HG03442 (cell line): ENCODE measurements at regions not wholly inside any gene's neighbourhood (a gene's known extent, or its start where the extent isn't known, plus 50 kb on each side); places are given as distances from the start of the nearest gene placed in this dataset.

Experiments
- ATAC-seq: cut with Tn5 transposase; IDR thresholded peaks from one replicate; pipeline ENCODE4 v1.9.1; 2021; ENCODE audit warnings: mild to moderate bottlenecking, moderate library complexity; ENCODE audit not compliant: unreplicated experiment

- ATAC-seq: no peak
Observed at GRCh38 chr12:132439333-132439904, 50.5 kb upstream of the FBRSL1 start.

DNA sequence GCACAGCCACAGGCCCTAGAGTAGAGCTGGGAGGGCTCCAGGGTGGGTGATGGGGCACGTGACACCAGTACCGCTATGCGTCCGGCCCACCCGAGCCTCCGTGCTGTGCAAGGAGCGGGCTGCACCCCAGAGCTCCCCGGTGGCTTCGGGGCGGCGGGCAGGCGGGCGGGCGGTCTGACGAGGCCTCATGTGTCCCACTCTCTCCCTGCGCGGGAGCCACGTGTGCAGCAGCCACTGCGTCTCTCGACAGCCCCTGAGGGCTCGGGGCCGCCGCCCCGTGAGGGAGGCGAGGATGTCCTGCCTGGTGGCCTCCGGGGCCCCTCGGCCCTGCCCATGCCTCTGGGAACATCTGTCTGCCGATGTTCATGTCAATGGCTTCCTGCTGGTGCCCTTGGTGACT lies 51.2 kb upstream of the FBRSL1 start:
- no peak for ATAC-seq

DNA sequence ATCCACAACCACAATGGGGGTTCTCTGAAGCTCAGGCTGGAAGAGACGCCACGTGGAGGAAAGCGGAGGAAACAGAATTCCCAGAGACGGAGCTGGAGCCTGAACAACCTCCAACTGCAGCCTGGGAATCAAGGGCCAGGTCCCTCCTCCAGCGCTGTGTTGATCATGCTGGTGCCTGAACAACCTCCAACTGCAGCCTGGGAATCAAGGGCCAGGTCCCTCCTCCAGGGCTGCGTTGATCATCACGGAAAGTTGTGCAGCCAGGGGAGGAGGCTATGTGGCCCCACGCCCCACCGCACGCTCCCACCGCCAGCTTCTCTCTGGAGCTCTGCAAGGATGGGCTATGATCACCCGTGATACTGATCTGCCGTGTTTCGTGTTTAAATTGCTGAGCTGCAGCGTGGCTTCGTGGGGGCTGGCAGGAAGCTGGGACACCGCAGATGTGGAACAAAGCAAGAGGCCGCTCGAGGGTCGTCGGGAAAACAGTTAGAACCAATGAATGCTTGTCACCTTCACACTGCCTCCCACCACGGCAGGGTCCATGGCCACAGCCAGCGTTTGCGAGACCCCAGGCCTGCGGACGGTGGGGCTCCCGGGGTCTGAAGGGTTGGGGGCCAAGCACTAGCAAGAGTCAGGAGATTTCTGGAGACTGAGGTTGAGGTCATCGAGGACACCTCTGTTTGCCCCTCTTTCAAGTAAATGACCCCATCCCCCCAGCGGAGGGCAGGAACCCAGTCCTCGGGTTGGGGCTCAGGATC lies 51.8 kb upstream of the FBRSL1 start:
- no peak for ATAC-seq

- no peak for ATAC-seq
Observed at GRCh38 chr12:132437252-132437932, 52.6 kb upstream of the FBRSL1 start.

DNA sequence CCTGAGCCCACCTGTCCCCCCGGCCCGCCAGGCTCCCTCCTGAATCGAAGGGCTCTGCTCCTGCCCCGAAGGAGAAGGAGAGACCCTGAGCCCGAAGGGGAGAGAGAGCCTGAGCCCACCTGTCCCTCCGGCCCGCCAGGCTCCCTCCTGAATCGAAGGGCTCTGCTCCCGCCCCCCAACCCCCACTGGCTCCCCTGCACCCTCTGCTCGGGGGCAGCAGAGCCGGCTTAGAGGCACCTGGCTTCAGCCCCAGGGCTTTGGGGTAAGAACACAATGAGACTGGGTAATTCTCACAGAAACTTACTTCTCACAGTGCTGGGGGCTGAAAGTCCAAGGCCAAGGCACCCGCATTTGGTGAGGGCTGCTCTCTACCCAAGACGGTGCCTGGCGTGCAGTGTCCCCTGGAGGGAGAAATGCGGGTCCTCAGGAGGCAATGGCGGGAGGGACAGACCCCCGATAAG lies 53.1 kb upstream of the FBRSL1 start:
- no peak for ATAC-seq

DNA sequence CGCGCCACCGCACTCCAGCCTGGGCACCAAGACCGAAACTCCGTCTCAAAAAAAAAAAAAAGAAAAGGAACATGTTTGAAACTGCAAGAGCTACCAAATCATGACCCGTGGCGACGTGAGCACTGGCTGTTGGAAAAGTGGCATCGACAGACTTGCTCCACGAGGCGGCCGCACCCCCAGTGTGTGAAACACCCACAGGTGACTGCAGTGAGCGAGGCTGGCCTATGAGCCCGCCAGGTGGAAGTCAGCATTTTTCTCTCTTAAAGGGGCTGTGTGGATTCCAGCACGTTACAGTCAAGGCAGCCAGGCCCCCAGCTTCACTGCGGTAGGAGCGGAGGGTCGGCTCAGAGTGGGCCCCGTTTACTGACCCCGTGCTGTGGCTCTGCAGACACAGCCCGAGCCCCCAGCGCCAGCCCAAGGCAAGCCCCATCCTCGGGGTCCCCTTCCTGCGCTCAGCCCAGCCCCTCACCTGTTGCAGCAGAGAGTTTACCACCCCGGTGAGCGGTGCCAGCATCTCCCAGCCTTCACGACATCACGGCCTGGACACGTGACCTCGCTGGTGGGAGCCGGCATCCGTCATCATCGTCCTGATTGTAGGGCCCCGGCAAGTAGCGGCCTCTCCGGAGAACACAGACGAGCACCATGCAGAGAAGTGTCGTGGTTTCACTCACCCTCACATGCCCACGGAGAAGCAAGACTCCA lies 54.3 kb upstream of the FBRSL1 start:
- no peak for ATAC-seq

- no peak for ATAC-seq
Observed at GRCh38 chr12:132433641-132434395, 56.1 kb upstream of the FBRSL1 start.

DNA sequence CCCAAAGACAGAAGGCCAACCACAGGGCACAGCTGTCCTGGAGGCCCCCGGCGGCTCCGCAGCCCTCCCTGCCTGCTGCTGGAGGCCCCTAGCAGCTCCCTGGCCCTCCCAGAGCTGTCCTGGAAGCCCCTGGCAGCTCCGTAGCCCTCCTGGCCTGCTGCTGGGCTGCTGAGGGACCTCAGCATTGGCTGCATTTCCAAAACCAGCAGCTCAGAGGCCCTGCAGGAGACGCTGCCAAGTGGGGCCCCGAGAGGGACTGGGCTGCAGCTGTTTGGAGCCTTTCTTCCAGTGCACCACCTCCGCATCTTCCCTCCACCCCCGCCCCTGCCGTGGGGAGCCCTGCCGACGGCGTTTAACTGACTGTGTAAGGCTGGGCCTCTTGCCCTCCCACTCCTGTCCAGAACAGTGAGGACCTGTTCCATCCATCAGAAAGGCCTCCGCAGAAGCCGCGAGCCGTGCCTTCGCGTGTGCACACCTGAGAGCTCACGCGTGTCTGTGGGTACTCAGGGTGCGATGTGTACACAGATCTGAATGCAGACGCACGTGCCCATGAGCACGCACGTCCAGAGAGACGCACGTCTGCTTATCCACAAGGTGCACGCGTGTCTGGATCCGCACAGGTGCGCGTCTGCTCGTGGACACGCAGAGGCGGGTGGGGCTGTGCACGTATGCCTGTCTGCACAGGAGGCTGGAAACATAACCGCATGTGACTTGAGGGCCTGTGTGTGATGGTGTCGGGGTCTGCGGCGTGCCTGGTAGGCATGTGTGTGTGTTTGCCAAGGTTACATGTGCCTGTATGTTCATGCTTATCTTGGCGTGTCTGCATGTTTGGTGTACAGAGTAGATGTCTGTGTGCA lies 57.0 kb upstream of the FBRSL1 start:
- no peak for ATAC-seq

GRCh38 chr12:132432126-132432705 lies 57.7 kb upstream of the FBRSL1 start:
- ATAC-seq: no peak

- ATAC-seq: no peak
Observed at GRCh38 chr12:132430838-132431774, 58.8 kb upstream of the FBRSL1 start.

GRCh38 chr12:132429946-132430643 lies 59.9 kb upstream of the FBRSL1 start:
- ATAC-seq: no peak

DNA sequence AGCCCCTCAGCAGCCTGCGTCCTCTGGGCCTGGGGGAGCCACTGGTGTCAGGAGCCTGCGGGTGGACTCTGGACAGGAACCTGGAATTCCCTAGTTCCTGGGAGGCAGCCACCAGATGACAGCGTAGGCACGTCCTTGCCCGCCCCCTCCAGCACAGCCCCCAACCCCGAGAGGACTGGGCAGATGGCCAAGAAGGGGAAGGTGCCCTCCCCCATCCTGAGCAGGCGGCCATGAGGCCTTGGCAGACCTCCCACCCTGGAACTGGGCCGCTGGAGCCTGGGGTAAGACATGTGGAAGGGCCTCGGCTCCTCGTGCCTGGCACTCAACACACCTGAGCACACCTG lies 60.4 kb upstream of the FBRSL1 start:
- no peak for ATAC-seq

DNA sequence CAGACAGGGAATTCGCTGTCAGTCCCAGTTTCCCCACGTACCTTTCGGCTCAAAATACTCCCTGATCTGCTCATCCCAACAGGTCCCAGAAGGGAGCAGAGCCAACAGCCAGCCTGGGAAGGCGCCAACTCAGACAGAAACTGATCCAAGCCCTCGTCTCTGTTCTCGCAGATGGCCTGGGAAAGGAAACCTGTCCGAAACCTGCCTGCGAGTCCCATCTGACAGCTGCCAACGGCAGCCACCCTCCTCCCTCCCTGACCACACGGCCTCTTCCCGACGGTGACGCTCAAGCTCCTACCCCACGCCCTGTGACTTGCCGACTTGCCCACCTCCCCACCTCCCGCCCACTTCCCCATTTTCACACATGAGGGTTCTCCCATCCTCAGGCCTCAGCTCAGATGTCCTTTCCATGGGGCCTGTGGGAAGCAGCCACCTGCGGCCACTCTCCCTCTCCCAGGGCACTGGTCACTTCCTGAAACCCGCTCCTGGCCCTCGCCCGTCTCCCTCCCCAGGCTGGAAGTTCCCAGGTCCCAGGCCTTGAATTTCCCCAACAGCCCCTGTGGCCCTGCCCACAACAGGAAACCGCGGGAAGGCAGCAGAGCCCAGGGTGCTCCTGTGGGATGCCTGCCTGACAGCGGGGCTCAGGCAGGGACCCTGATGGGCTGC lies 60.9 kb upstream of the FBRSL1 start:
- ATAC-seq: no peak

DNA sequence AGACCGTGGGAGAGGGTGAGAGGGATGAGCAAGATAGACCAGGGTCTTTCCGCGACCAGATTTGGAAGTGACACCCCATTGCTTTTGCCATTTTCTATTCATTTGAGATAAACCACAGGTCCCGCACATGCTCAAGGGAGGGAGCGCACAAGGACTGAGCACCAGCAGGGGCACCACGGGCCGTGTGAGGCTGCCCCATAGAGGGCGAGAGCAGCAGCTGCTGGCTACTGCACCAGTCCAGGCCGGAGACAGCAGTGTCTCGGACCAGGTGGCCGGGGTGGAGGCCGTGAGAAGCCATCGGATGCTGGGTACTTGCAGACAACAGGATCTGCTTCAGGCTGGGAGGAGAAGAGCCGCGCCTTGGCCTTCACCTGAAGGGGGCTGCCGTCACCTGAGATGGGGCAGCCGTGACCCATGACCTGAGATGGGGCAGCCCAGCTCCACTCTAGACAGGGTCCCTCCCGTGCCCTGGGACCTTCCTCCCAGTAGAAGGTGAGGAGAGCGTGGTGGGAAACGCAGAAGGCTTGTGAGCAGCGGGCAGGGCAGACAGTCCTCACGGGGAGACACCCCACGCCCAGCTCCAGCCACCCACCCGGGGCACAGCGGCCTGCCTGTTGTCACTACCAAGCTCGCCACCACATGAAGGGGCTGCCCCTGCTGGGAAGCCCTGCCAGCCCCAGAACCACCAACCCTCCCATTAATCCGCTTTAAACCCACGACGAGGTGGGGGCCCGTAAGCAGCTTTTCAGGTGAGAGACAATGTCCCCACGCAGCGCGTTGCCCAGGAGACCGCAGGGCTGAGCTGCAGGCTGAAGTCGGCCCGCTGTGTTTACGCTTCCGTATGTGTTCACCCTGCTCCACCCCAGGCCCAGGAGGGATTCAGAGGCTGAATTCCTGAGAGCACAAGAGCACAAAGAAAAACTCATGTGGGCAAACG lies 61.7 kb upstream of the FBRSL1 start:
- no peak for ATAC-seq

GRCh38 chr12:132427174-132427768 lies 62.7 kb upstream of the FBRSL1 start:
- ATAC-seq: no peak
